ENCODE measurements at regions not wholly inside any gene's neighbourhood (a gene's known extent, or its start where the extent isn't known, plus 50 kb on each side); places are given as distances from the start of the nearest gene placed in this dataset.

GRCh38 chr13:107956889-107957288 is 258.4 kb downstream of the LIG4 start (continued):
- TF ChIP-seq AR (CRISPR knock-in tag; IDR thresholded peaks at IDR 0.05) (no peak), JUN (CRISPR knock-in tag; IDR thresholded peaks at IDR 0.05) (no peak), OVOL2 (CRISPR knock-in tag; IDR thresholded peaks at IDR 0.05; ENCODE audit: borderline replicate concordance) (no peak), GRHL2 (CRISPR knock-in tag; IDR thresholded peaks at IDR 0.05; ENCODE audit: insufficient replicate concordance, severe bottlenecking) (no peak), TEAD1 (CRISPR knock-in tag; IDR thresholded peaks at IDR 0.05) (no peak)
- TF ChIP-seq, protein P1, sequence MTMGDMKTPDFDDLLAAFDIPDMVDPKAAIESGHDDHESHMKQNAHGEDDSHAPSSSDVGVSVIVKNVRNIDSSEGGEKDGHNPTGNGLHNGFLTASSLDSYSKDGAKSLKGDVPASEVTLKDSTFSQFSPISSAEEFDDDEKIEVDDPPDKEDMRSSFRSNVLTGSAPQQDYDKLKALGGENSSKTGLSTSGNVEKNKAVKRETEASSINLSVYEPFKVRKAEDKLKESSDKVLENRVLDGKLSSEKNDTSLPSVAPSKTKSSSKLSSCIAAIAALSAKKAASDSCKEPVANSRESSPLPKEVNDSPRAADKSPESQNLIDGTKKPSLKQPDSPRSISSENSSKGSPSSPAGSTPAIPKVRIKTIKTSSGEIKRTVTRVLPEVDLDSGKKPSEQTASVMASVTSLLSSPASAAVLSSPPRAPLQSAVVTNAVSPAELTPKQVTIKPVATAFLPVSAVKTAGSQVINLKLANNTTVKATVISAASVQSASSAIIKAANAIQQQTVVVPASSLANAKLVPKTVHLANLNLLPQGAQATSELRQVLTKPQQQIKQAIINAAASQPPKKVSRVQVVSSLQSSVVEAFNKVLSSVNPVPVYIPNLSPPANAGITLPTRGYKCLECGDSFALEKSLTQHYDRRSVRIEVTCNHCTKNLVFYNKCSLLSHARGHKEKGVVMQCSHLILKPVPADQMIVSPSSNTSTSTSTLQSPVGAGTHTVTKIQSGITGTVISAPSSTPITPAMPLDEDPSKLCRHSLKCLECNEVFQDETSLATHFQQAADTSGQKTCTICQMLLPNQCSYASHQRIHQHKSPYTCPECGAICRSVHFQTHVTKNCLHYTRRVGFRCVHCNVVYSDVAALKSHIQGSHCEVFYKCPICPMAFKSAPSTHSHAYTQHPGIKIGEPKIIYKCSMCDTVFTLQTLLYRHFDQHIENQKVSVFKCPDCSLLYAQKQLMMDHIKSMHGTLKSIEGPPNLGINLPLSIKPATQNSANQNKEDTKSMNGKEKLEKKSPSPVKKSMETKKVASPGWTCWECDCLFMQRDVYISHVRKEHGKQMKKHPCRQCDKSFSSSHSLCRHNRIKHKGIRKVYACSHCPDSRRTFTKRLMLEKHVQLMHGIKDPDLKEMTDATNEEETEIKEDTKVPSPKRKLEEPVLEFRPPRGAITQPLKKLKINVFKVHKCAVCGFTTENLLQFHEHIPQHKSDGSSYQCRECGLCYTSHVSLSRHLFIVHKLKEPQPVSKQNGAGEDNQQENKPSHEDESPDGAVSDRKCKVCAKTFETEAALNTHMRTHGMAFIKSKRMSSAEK (CRISPR knock-in tag; IDR thresholded peaks at IDR 0.05; ENCODE audit: borderline replicate concordance) = no peak
- TF ChIP-seq, protein P2, sequence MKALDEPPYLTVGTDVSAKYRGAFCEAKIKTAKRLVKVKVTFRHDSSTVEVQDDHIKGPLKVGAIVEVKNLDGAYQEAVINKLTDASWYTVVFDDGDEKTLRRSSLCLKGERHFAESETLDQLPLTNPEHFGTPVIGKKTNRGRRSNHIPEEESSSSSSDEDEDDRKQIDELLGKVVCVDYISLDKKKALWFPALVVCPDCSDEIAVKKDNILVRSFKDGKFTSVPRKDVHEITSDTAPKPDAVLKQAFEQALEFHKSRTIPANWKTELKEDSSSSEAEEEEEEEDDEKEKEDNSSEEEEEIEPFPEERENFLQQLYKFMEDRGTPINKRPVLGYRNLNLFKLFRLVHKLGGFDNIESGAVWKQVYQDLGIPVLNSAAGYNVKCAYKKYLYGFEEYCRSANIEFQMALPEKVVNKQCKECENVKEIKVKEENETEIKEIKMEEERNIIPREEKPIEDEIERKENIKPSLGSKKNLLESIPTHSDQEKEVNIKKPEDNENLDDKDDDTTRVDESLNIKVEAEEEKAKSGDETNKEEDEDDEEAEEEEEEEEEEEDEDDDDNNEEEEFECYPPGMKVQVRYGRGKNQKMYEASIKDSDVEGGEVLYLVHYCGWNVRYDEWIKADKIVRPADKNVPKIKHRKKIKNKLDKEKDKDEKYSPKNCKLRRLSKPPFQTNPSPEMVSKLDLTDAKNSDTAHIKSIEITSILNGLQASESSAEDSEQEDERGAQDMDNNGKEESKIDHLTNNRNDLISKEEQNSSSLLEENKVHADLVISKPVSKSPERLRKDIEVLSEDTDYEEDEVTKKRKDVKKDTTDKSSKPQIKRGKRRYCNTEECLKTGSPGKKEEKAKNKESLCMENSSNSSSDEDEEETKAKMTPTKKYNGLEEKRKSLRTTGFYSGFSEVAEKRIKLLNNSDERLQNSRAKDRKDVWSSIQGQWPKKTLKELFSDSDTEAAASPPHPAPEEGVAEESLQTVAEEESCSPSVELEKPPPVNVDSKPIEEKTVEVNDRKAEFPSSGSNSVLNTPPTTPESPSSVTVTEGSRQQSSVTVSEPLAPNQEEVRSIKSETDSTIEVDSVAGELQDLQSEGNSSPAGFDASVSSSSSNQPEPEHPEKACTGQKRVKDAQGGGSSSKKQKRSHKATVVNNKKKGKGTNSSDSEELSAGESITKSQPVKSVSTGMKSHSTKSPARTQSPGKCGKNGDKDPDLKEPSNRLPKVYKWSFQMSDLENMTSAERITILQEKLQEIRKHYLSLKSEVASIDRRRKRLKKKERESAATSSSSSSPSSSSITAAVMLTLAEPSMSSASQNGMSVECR (CRISPR knock-in tag; IDR thresholded peaks at IDR 0.05; ENCODE audit: borderline replicate concordance) = no peak
- TF ChIP-seq, protein P3, sequence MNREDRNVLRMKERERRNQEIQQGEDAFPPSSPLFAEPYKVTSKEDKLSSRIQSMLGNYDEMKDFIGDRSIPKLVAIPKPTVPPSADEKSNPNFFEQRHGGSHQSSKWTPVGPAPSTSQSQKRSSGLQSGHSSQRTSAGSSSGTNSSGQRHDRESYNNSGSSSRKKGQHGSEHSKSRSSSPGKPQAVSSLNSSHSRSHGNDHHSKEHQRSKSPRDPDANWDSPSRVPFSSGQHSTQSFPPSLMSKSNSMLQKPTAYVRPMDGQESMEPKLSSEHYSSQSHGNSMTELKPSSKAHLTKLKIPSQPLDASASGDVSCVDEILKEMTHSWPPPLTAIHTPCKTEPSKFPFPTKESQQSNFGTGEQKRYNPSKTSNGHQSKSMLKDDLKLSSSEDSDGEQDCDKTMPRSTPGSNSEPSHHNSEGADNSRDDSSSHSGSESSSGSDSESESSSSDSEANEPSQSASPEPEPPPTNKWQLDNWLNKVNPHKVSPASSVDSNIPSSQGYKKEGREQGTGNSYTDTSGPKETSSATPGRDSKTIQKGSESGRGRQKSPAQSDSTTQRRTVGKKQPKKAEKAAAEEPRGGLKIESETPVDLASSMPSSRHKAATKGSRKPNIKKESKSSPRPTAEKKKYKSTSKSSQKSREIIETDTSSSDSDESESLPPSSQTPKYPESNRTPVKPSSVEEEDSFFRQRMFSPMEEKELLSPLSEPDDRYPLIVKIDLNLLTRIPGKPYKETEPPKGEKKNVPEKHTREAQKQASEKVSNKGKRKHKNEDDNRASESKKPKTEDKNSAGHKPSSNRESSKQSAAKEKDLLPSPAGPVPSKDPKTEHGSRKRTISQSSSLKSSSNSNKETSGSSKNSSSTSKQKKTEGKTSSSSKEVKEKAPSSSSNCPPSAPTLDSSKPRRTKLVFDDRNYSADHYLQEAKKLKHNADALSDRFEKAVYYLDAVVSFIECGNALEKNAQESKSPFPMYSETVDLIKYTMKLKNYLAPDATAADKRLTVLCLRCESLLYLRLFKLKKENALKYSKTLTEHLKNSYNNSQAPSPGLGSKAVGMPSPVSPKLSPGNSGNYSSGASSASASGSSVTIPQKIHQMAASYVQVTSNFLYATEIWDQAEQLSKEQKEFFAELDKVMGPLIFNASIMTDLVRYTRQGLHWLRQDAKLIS (CRISPR knock-in tag; IDR thresholded peaks at IDR 0.05; ENCODE audit: borderline replicate concordance) = no peak
- TF ChIP-seq, protein P4, sequence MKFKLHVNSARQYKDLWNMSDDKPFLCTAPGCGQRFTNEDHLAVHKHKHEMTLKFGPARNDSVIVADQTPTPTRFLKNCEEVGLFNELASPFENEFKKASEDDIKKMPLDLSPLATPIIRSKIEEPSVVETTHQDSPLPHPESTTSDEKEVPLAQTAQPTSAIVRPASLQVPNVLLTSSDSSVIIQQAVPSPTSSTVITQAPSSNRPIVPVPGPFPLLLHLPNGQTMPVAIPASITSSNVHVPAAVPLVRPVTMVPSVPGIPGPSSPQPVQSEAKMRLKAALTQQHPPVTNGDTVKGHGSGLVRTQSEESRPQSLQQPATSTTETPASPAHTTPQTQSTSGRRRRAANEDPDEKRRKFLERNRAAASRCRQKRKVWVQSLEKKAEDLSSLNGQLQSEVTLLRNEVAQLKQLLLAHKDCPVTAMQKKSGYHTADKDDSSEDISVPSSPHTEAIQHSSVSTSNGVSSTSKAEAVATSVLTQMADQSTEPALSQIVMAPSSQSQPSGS (CRISPR knock-in tag; IDR thresholded peaks at IDR 0.05; ENCODE audit: borderline replicate concordance, low read depth) = no peak
